H1 (cell line): ENCODE measurements at regions not wholly inside any gene's neighbourhood (a gene's known extent, or its start where the extent isn't known, plus 50 kb on each side); places are given as distances from the start of the nearest gene placed in this dataset.

Experiments
- CTCF ChIA-PET: fragments of 300-600 bp; sonication (Branson Sonifier 250); formaldehyde crosslinking; loops from one replicate; lab custom pipeline; 2021; ENCODE audit not compliant: partially characterized antibody; lab: Charles Lee
- POLR2A ChIA-PET: fragments of 300-600 bp; sonication (Branson Sonifier 250); formaldehyde crosslinking; loops from one replicate; lab custom pipeline; 2021; ENCODE audit warnings: inconsistent platforms; ENCODE audit not compliant: partially characterized antibody; lab: Charles Lee
- DNase-seq, 2 experiments: peaks; one replicate each; pipeline versions ENCODE4 v3.0.0 to v3.0.0-alpha.2; 2010 to 2022; ENCODE audit warnings: low spot score in 2 of 2, low read depth in 1 of 2, mixed read lengths in 1 of 2
- FAIRE-seq: peaks from 2 replicates; lab custom pipeline; 2011; peaks lifted over from hg19 to GRCh38; lab: Jason Lieb, UNC
- H2AFZ ChIP-seq: 2 replicates; pipeline ENCODE4 v1.8.1; 2012; ENCODE audit warnings: low read length, inconsistent platforms
- H2AK5ac ChIP-seq: 2 replicates; pipeline ENCODE4 v1.6.1; 2013; ENCODE audit warnings: low read depth, low read length
- H2BK120ac ChIP-seq: replicated peaks from 2 replicates; pipeline ENCODE3; 2013; ENCODE audit warnings: low read depth, low read length, inconsistent platforms
- H2BK12ac ChIP-seq: 2 replicates; pipeline ENCODE4 v1.6.1; 2013; ENCODE audit warnings: low read depth, low read length
- H2BK15ac ChIP-seq: 2 replicates; pipeline ENCODE4 v1.6.1; 2013; ENCODE audit warnings: low read length
- H2BK20ac ChIP-seq: 2 replicates; pipeline ENCODE4 v1.6.1; 2013; ENCODE audit warnings: low read length
- H2BK5ac ChIP-seq: 2 replicates; pipeline ENCODE4 v1.6.1; 2013; ENCODE audit warnings: low read depth, low read length
- H3K14ac ChIP-seq: 2 replicates; pipeline ENCODE4 v1.6.1; 2013; ENCODE audit warnings: inconsistent platforms; ENCODE audit not compliant: insufficient read length
- H3K18ac ChIP-seq: 2 replicates; pipeline ENCODE4 v1.6.1; 2013; ENCODE audit warnings: low read length; ENCODE audit errors: extremely low read depth
- H3K23ac ChIP-seq: 2 replicates; pipeline ENCODE4 v1.6.1; 2013; ENCODE audit warnings: inconsistent platforms; ENCODE audit not compliant: insufficient read length
- H3K23me2 ChIP-seq: 2 replicates; pipeline ENCODE4 v1.6.1; 2013; ENCODE audit warnings: low read depth, low read length
- H3K27ac ChIP-seq: 2 replicates; pipeline ENCODE4 v1.6.1; 2011; ENCODE audit warnings: low read depth, low read length, inconsistent platforms
- H3K27me3 ChIP-seq, 4 experiments: replicated peaks in 1 of 4; 1 replicate in 1 of 4; 2 replicates in 3 of 4; pipeline versions ENCODE4 v1.6.1 to v1.8.1; 2011 to 2013; ENCODE audit warnings: low read length in 3 of 4, mild to moderate bottlenecking in 3 of 4, inconsistent platforms in 2 of 4, mixed read lengths in 2 of 4, moderate library complexity in 1 of 4; ENCODE audit not compliant: control insufficient read depth in 3 of 4, insufficient read depth in 3 of 4; ENCODE audit errors: extremely low read depth in 1 of 4
- H3K36me3 ChIP-seq, 4 experiments: 2 replicates each; pipeline versions ENCODE4 v1.6.1 to v1.8.1; 2011 to 2013; ENCODE audit warnings: mild to moderate bottlenecking in 4 of 4, low read length in 3 of 4, moderate library complexity in 2 of 4, control low read depth in 1 of 4, inconsistent platforms in 1 of 4; ENCODE audit not compliant: insufficient read depth in 4 of 4, control insufficient read depth in 2 of 4
- H3K4ac ChIP-seq: replicated peaks from 2 replicates; pipeline ENCODE3; 2013; ENCODE audit warnings: low read length, low read depth, mixed read lengths, inconsistent platforms; ENCODE audit not compliant: insufficient read length
- H3K4me1 ChIP-seq, 4 experiments: replicated peaks in 1 of 4; 1 replicate in 1 of 4; 2 replicates in 3 of 4; pipeline versions ENCODE4 v1.6.1 to v1.8.1; 2011 to 2013; ENCODE audit warnings: low read length in 3 of 4, inconsistent platforms in 2 of 4, mixed read lengths in 1 of 4; ENCODE audit not compliant: insufficient read depth in 4 of 4, control insufficient read depth in 3 of 4
- H3K4me2 ChIP-seq, 2 experiments: 2 replicates each; pipeline versions ENCODE4 v1.6.1 to v1.8.1; 2011 to 2013; ENCODE audit warnings: low read depth in 2 of 2, low read length in 2 of 2, control low read depth in 1 of 2, inconsistent platforms in 1 of 2, mild to moderate bottlenecking in 1 of 2; ENCODE audit not compliant: insufficient read depth in 1 of 2
- H3K4me3 ChIP-seq, 4 experiments: fragments of 200-600, 300-600 bp in 1 of 4; sonication (generic), shearing (Covaris generic), sonication (Bioruptor Twin) in 1 of 4; 2 replicates each; pipeline versions ENCODE4 v1.5.1 to v1.8.1; 2011 to 2016; ENCODE audit warnings: low read length in 4 of 4, low read depth in 3 of 4, control low read depth in 2 of 4, inconsistent platforms in 2 of 4, mild to moderate bottlenecking in 2 of 4, mixed read lengths in 1 of 4, moderate library complexity in 1 of 4; ENCODE audit not compliant: insufficient read depth in 2 of 4; ENCODE audit errors: extremely low read depth in 1 of 4
- H3K56ac ChIP-seq: replicated peaks from 2 replicates; pipeline ENCODE3; 2013; ENCODE audit warnings: low read depth, mild to moderate bottlenecking, mixed read lengths, low read length, inconsistent platforms; ENCODE audit not compliant: insufficient read length
- H3K79me1 ChIP-seq: 2 replicates; pipeline ENCODE4 v1.6.1; 2013; ENCODE audit warnings: low read depth, low read length, control low read depth
- H3K79me2 ChIP-seq, 2 experiments: 2 replicates each; pipeline versions ENCODE4 v1.6.1 to v1.8.1; 2012 to 2013; ENCODE audit warnings: low read length in 2 of 2, mild to moderate bottlenecking in 2 of 2, inconsistent platforms in 1 of 2; ENCODE audit not compliant: insufficient read depth in 2 of 2, control insufficient read depth in 1 of 2
- H3K9ac ChIP-seq, 4 experiments: replicated peaks in 1 of 4; 1 replicate in 1 of 4; 2 replicates in 3 of 4; pipeline versions ENCODE4 v1.6.1 to v1.8.1; 2011 to 2013; ENCODE audit warnings: low read depth in 3 of 4, low read length in 3 of 4, control low read depth in 2 of 4, mild to moderate bottlenecking in 2 of 4, moderate library complexity in 2 of 4, inconsistent platforms in 1 of 4; ENCODE audit errors: extremely low read depth in 1 of 4
- H3K9me3 ChIP-seq, 2 experiments: 2 replicates each; pipeline versions ENCODE4 v1.6.1 to v1.8.1; 2012 to 2013; ENCODE audit warnings: mild to moderate bottlenecking in 2 of 2, moderate library complexity in 2 of 2, control low read depth in 1 of 2, inconsistent platforms in 1 of 2, low read depth in 1 of 2, low read length in 1 of 2, mixed read lengths in 1 of 2; ENCODE audit not compliant: insufficient read depth in 2 of 2
- H4K20me1 ChIP-seq, 2 experiments: replicated peaks in 1 of 2; 2 replicates each; pipeline versions ENCODE3 to v1.8.1; 2011 to 2013; ENCODE audit warnings: inconsistent platforms in 2 of 2, low read length in 2 of 2, mild to moderate bottlenecking in 1 of 2; ENCODE audit not compliant: insufficient read depth in 2 of 2, control insufficient read depth in 1 of 2
- H4K5ac ChIP-seq: 2 replicates; pipeline ENCODE4 v1.6.1; 2013; ENCODE audit warnings: low read length, low read depth, mixed read lengths, inconsistent platforms; ENCODE audit not compliant: insufficient read length
- H4K8ac ChIP-seq: 2 replicates; pipeline ENCODE4 v1.8.0; 2013; ENCODE audit warnings: mild to moderate bottlenecking, moderate library complexity, low read length, inconsistent platforms; ENCODE audit not compliant: insufficient read depth; ENCODE audit errors: extremely low read depth
- H4K91ac ChIP-seq: replicated peaks from 2 replicates; pipeline ENCODE3; 2013; ENCODE audit warnings: low read length, mixed read lengths, inconsistent platforms; ENCODE audit not compliant: insufficient read length
- BCL11A ChIP-seq, 2 experiments: IDR thresholded peaks; one replicate each; pipeline ENCODE4 v1.6.1; 2011; ENCODE audit warnings: low read depth in 2 of 2, low read length in 2 of 2, mild to moderate bottlenecking in 2 of 2
- CBX8 ChIP-seq: fragments of 300-800, 300-1000 bp; sonication (generic); IDR thresholded peaks from 2 replicates; pipeline ENCODE4 v1.7.1; 2016; ENCODE audit warnings: low read depth, low read length, borderline replicate concordance
- CREB1 ChIP-seq: IDR thresholded peaks from 2 replicates; pipeline ENCODE4 v1.6.1; 2012; ENCODE audit warnings: inconsistent platforms
- EGR1 ChIP-seq: IDR thresholded peaks from 2 replicates; pipeline ENCODE4 v1.6.1; 2011; ENCODE audit warnings: low read depth, low read length, borderline replicate concordance
- JUND ChIP-seq: IDR thresholded peaks from 2 replicates; pipeline ENCODE4 v1.6.1; 2011; ENCODE audit warnings: mild to moderate bottlenecking, improper control_type of control experiment, low read length
- MAFK ChIP-seq: IDR thresholded peaks from 2 replicates; pipeline ENCODE4 v1.6.1; 2012; ENCODE audit warnings: low read depth, mild to moderate bottlenecking, improper control_type of control experiment, low read length
- NANOG ChIP-seq: IDR thresholded peaks from 2 replicates; pipeline ENCODE4 v1.6.1; 2011; ENCODE audit warnings: low read length, low read depth, mild to moderate bottlenecking, inconsistent platforms; ENCODE audit not compliant: insufficient read depth, poor library complexity, severe bottlenecking
- POLR2A ChIP-seq, 2 experiments: IDR thresholded peaks; 1 replicate in 1 of 2; 2 replicates in 1 of 2; pipeline ENCODE4 v1.6.1; 2011; ENCODE audit warnings: low read depth in 2 of 2, low read length in 2 of 2, mild to moderate bottlenecking in 2 of 2; ENCODE audit errors: control extremely low read depth in 1 of 2
- TAF7 ChIP-seq: optimal IDR thresholded peaks from 2 replicates; pipeline ENCODE3; 2011; ENCODE audit warnings: low read depth, mild to moderate bottlenecking, inconsistent platforms, low read length, moderate library complexity, borderline replicate concordance
- TCF12 ChIP-seq: IDR thresholded peaks from 2 replicates; pipeline ENCODE4 v1.6.1; 2011; ENCODE audit warnings: low read depth, mild to moderate bottlenecking, low read length
- TEAD4 ChIP-seq: IDR thresholded peaks from 2 replicates; pipeline ENCODE4 v1.6.1; 2012; ENCODE audit warnings: low read depth, low read length, inconsistent platforms, mixed read lengths
- WGBS, 2 experiments: shearing (Covaris generic) in 1 of 2; methylation state at CpG; one replicate each; pipeline versions ENCODE4 v1.1.6 to v1.1.7; 2013 to 2015; ENCODE audit warnings: low lambda C conversion rate in 2 of 2, mixed read lengths in 2 of 2, inconsistent platforms in 1 of 2, low coverage in 1 of 2, missing lambda C conversion rate in 1 of 2; ENCODE audit not compliant: insufficient replicate concordance in 2 of 2, insufficient coverage in 1 of 2, insufficient read length in 1 of 2; ENCODE audit errors: extremely low coverage in 1 of 2, missing lambda C conversion rate in 1 of 2; 5-methylcytosine and 5-hydroxymethylcytosine counted together
- TF ChIP-seq, protein P1 (sequence below): IDR thresholded peaks from 2 replicates; pipeline ENCODE4 v1.6.1; 2012; ENCODE audit warnings: inconsistent platforms

DNA sequence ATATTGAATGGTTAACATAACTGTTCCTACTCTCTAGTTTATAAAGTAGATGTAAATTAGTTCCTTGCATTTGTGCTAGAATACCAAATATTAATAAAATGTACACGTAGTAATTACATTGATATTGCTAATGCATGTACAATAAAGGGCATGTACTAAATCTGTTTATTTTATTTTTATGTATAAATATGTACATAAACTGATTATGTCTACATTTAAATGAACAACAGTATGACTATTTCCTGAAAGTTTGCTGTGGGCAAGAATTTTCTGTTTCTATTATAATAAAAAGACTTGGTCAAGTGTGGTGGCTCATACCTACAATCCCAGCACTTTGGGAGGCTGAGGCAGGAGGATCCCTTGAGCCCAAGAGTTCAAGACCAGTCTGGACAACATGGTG, 257.2 kb upstream of the FOXN3 start:
- Histone ChIP-seq H2BK5ac (no peak overlapping the region), H3K36me3 (no peaks in the 10 kb centered on the region), H3K23me2 (0 out of 2 replicates have a peak, but pooled peaks cover 2% of the 10 kb centered on the region), H3K27me3 (no peaks in the 10 kb centered on the region), H3K4me2 (no peak overlapping the region), H3K9ac (no peak overlapping the region), H4K20me1 (no peaks in the 10 kb centered on the region), H3K9me3 (0 out of 4 replicates have a peak, but pooled peaks cover 0 to 3% of the 10 kb centered on the region in 2 experiments), H3K4ac (no peak overlapping the region), H4K8ac (no peak overlapping the region), H2AK5ac (no peak overlapping the region), H3K23ac (no peak overlapping the region), H2BK12ac (no peak overlapping the region), H2AFZ (no peak overlapping the region), H4K5ac (no peak overlapping the region), H4K91ac (no peak overlapping the region), H2BK120ac (no peak overlapping the region), H3K27ac (no peak overlapping the region), H3K4me3 (no peak overlapping the region), H2BK15ac (no peak overlapping the region), H3K14ac (no peak overlapping the region), H3K56ac (no peak overlapping the region), H2BK20ac (no peak overlapping the region), H3K4me1 (no peaks in the 10 kb centered on the region), H3K18ac (no peak overlapping the region), H3K79me2 (no peaks in the 10 kb centered on the region), H3K79me1 (no peaks in the 10 kb centered on the region)
- 95% methylated on average over 1 of the region's 1 CpG; no CpG with 5 or more reads in 1 of the 2 experiments for WGBS, 2 experiments
- no peak for DNase-seq
- no peak for FAIRE-seq
- no peak for TF ChIP-seq EGR1
- TF ChIP-seq BCL11A (IDR thresholded peaks at IDR 0.05; ENCODE audit: low read depth in 2 of 2, low read length in 2 of 2): no peak
- no peak for TF ChIP-seq CREB1
- no peak for TF ChIP-seq TAF7
- TF ChIP-seq JUND: no peak
- TF ChIP-seq TEAD4: no peak
- no peak for TF ChIP-seq POLR2A (IDR thresholded peaks at IDR 0.05; ENCODE audit: control extremely low read depth in 1 of 2, low read depth in 2 of 2, low read length in 2 of 2)
- TF ChIP-seq NANOG: no peak
- no peak for TF ChIP-seq MAFK
- TF ChIP-seq, protein P1, sequence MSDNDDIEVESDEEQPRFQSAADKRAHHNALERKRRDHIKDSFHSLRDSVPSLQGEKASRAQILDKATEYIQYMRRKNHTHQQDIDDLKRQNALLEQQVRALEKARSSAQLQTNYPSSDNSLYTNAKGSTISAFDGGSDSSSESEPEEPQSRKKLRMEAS: no peak
- TF ChIP-seq TCF12: no peak
- no peak for TF ChIP-seq CBX8
- ChIA-PET POLR2A (no interaction called here), CTCF (interaction anchor here (0.7 kb wide), 1 partner anchor 591 kb away, joined by 3 read pairs; no protein-coding TSS in a partner anchor)
